ENCODE measurements at regions not wholly inside any gene's neighbourhood (a gene's known extent, or its start where the extent isn't known, plus 50 kb on each side); places are given as distances from the start of the nearest gene placed in this dataset.

GRCh38 chr3:22969276-22969675, 233.9 kb upstream of the UBE2E2 start:
- WGBS, 2 donors = 93 to 100% methylated on average over 1 of the region's 1 CpG
- TF ChIP-seq, protein P1, sequence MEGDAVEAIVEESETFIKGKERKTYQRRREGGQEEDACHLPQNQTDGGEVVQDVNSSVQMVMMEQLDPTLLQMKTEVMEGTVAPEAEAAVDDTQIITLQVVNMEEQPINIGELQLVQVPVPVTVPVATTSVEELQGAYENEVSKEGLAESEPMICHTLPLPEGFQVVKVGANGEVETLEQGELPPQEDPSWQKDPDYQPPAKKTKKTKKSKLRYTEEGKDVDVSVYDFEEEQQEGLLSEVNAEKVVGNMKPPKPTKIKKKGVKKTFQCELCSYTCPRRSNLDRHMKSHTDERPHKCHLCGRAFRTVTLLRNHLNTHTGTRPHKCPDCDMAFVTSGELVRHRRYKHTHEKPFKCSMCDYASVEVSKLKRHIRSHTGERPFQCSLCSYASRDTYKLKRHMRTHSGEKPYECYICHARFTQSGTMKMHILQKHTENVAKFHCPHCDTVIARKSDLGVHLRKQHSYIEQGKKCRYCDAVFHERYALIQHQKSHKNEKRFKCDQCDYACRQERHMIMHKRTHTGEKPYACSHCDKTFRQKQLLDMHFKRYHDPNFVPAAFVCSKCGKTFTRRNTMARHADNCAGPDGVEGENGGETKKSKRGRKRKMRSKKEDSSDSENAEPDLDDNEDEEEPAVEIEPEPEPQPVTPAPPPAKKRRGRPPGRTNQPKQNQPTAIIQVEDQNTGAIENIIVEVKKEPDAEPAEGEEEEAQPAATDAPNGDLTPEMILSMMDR (IDR thresholded peaks at IDR 0.05) = no peak
- TF ChIP-seq EP300 (IDR thresholded peaks at IDR 0.05) = no peak
- TF ChIP-seq POLR2A (IDR thresholded peaks at IDR 0.05) = no peak
- no peak for DNase-seq (ENCODE audit: low spot score in 2 of 2)

GRCh38 chr3:22971497-22971896, 231.6 kb upstream of the UBE2E2 start:
- DNase-seq (ENCODE audit: low spot score in 2 of 2) = no peak
- Histone ChIP-seq H3K4me1 (no peaks in the 10 kb centered on the region), H3K27ac (no peak overlapping the region), H3K4me3 (no peak overlapping the region), H3K36me3 (no peaks in the 10 kb centered on the region), H3K9me3 (no peaks in the 10 kb centered on the region), H3K27me3 (no peaks in the 10 kb centered on the region)
- TF ChIP-seq, protein P1 (IDR thresholded peaks at IDR 0.05) = no peak
- TF ChIP-seq POLR2A (IDR thresholded peaks at IDR 0.05) (no peak), EP300 (IDR thresholded peaks at IDR 0.05) (no peak)
- 97 to 98% methylated on average over 3 of the region's 3 CpGs for WGBS, 2 donors

More at GRCh38 chr3:22969276-22969675, 233.9 kb upstream of the UBE2E2 start:
- H3K4me1 ChIP-seq = no peaks in the 10 kb centered on the region
- no peak overlapping the region for H3K27ac ChIP-seq
- H3K4me3 ChIP-seq = no peak overlapping the region
- H3K9me3 ChIP-seq = no peaks in the 10 kb centered on the region
- no peaks in the 10 kb centered on the region for H3K27me3 ChIP-seq
- no peaks in the 10 kb centered on the region for H3K36me3 ChIP-seq

DNA sequence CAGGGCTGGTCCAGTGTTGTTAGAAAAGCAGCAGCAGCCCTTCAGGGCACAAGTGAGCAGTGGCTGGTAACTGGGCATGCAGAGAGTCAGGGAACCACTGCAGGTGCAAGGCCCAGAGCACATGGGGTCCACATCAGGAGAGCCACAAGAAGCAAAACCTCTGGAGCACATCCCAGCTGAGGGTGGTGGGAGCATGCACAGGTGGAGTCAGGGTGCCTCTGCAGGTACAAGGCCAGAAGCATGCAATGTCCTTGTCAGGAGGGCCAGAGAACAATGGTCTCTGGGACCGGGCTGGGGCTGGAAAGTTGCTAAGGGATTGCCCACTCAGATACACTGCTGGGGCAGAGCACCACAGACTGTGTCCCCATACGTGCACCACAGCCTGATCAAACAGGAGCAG, 226.1 kb upstream of the UBE2E2 start:
- Histone ChIP-seq H3K4me3 (no peak overlapping the region), H3K27ac (no peak overlapping the region), H3K4me1 (no peaks in the 10 kb centered on the region), H3K9me3 (no peaks in the 10 kb centered on the region), H3K27me3 (no peaks in the 10 kb centered on the region), H3K36me3 (no peaks in the 10 kb centered on the region)
- DNase-seq (ENCODE audit: low spot score in 2 of 2) = no peak
- 83 to 94% methylated on average over 2 of the region's 2 CpGs for WGBS, 2 donors
- TF ChIP-seq EP300 (IDR thresholded peaks at IDR 0.05) (no peak), POLR2A (IDR thresholded peaks at IDR 0.05) (no peak)
- TF ChIP-seq, protein P1 (IDR thresholded peaks at IDR 0.05) = no peak

GRCh38 chr3:22977650-22978289, 225.4 kb upstream of the UBE2E2 start:
- no peaks in the 10 kb centered on the region for H3K4me1 ChIP-seq
- WGBS, 2 donors = 69 to 83% methylated on average over 3 of the region's 3 CpGs
- H3K36me3 ChIP-seq = no peaks in the 10 kb centered on the region
- TF ChIP-seq, protein P1 (IDR thresholded peaks at IDR 0.05) = no peak
- TF ChIP-seq POLR2A (IDR thresholded peaks at IDR 0.05) (no peak), EP300 (IDR thresholded peaks at IDR 0.05) (no peak)
- no peak overlapping the region for H3K4me3 ChIP-seq
- no peak for DNase-seq (ENCODE audit: low spot score in 2 of 2)
- H3K9me3 ChIP-seq = no peaks in the 10 kb centered on the region
- H3K27ac ChIP-seq = no peak overlapping the region
- no peaks in the 10 kb centered on the region for H3K27me3 ChIP-seq

GRCh38 chr3:22979581-22979980, 223.5 kb upstream of the UBE2E2 start:
- Histone ChIP-seq H3K4me1 (no peaks in the 10 kb centered on the region), H3K27ac (no peak overlapping the region), H3K9me3 (no peaks in the 10 kb centered on the region), H3K27me3 (no peaks in the 10 kb centered on the region), H3K4me3 (no peak overlapping the region), H3K36me3 (no peaks in the 10 kb centered on the region)
- no peak for TF ChIP-seq EP300 (IDR thresholded peaks at IDR 0.05)
- no peak for DNase-seq (ENCODE audit: low spot score in 2 of 2)
- 95 to 96% methylated on average over 4 of the region's 4 CpGs for WGBS, 2 donors
